GM12892 (cell line): ENCODE measurements at regions not wholly inside any gene's neighbourhood (a gene's known extent, or its start where the extent isn't known, plus 50 kb on each side); places are given as distances from the start of the nearest gene placed in this dataset.

Experiments used
- DNase-seq: peaks from one replicate; pipeline ENCODE4 v3.0.0; 2011; ENCODE audit not compliant: insufficient read length
- FAIRE-seq: peaks from 2 replicates; lab custom pipeline; 2011; peaks lifted over from hg19 to GRCh38; lab: Jason Lieb, UNC
- POLR2A ChIP-seq: IDR thresholded peaks from 2 replicates; pipeline ENCODE4 v1.6.1; 2011; ENCODE audit warnings: low read depth, low read length, control low read depth
- POLR2AphosphoS5 ChIP-seq: IDR thresholded peaks from 2 replicates; pipeline ENCODE4 v1.6.1; 2011; ENCODE audit warnings: low read depth, low read length, control low read depth
- TAF1 ChIP-seq: IDR thresholded peaks from 2 replicates; pipeline ENCODE4 v1.6.1; 2011; ENCODE audit warnings: low read depth, mild to moderate bottlenecking, control low read depth, low read length, borderline replicate concordance

- DNase-seq = no peak
- no peak for FAIRE-seq
- TF ChIP-seq POLR2A = no peak
- TF ChIP-seq TAF1 = no peak
- TF ChIP-seq POLR2AphosphoS5 = no peak
Observed at GRCh38 chr2:204289066-204289465, 256.2 kb upstream of the PARD3B start.

- no peak for TF ChIP-seq POLR2AphosphoS5
- TF ChIP-seq POLR2A = no peak
- TF ChIP-seq TAF1 = no peak
- DNase-seq (no peak), FAIRE-seq (no peak)
Observed at GRCh38 chr2:204292439-204292838, 252.8 kb upstream of the PARD3B start.

GRCh38 chr2:204293884-204294747 is 251.2 kb upstream of the PARD3B start:
- FAIRE-seq (no peak), DNase-seq (no peak)
- TF ChIP-seq TAF1 (no peak), POLR2AphosphoS5 (no peak), POLR2A (no peak)

DNA sequence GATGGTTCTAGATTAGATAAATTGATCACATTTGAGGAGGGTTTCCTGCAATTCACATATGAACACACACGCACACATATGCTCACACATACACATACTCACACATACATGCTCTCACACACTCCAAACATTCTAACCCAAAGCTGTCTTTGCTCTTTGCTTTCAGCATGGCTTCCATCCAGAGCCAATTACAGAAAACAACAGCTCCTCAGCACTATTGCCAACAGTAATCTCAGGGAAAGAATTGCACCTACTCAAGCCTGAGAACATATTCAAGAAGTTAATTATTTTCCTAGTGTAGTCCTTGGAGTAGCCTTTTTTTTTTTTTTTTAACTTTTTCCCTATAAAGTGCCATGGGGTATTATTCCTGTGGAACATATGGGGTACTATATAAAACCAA is 246.9 kb upstream of the PARD3B start:
- FAIRE-seq = no peak
- no peak for TF ChIP-seq TAF1
- no peak for TF ChIP-seq POLR2AphosphoS5
- TF ChIP-seq POLR2A = no peak
- no peak for DNase-seq

GRCh38 chr2:204299766-204300165 is 245.5 kb upstream of the PARD3B start:
- DNase-seq (no peak), FAIRE-seq (no peak)
- no peak for TF ChIP-seq TAF1
- TF ChIP-seq POLR2A = no peak
- TF ChIP-seq POLR2AphosphoS5 = no peak

DNA sequence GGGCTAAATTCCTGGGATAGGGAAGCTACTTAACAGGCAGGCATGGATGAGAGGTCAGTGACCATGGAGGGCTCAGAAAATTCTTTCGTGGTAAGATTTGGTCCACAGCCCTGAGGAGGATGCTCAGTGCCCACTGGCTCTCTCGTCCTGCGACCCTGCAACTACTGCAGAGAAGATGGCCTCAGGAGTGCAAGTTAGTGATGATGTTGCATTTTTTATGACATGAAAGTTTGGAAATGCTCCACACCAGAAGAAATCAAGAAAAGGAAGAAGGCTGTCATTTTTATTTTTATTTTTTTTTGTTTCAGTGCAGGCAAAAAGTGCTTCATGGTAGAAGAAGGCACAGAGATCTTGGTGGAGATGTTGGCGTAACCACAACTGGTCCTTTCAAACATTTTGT is 238.6 kb upstream of the PARD3B start:
- FAIRE-seq = no peak
- no peak for DNase-seq
- TF ChIP-seq TAF1 = no peak
- no peak for TF ChIP-seq POLR2A
- no peak for TF ChIP-seq POLR2AphosphoS5

DNA sequence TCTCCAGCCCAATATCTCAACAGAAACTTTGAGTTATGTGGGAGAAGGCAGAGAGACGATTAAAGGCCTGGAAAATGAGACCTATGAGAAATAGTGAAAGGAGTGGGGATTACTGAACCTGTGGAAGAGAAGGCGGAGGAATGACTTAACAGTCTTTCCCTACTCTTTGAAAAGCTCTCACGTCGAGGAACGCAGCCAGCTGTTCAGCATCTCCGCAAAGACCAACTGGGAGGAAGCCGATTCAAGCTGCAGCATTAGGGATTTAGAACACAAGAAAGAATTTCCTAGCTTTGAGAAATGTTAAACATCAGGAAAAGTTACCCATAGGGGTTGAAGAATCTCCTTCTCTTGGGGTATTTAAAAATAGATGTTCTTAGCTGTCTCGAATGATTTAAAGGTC is 233.2 kb upstream of the PARD3B start:
- FAIRE-seq (no peak), DNase-seq (no peak)
- TF ChIP-seq POLR2A (no peak), POLR2AphosphoS5 (no peak), TAF1 (no peak)

DNA sequence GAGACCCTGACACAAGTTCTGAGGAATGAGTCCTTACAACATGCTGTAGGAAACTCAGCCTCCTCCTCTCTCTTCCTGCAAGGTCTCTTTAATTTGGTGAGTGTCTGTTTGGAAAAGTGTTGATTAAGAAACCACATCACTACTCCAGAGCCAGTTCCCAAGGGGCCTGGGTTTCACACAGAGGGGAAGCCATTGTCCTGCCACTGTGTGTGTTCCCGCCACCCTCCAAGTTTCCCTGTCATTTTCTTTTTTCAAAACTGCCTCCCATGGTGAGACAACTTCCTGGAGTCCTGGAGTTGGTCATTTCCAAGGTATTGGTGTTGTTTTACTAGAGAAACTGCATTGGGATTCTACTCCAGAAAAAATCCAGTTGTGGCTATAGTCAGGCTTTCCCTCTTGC is 232.0 kb upstream of the PARD3B start:
- FAIRE-seq (no peak), DNase-seq (no peak)
- no peak for TF ChIP-seq POLR2AphosphoS5
- TF ChIP-seq TAF1 = no peak
- TF ChIP-seq POLR2A = no peak

DNA sequence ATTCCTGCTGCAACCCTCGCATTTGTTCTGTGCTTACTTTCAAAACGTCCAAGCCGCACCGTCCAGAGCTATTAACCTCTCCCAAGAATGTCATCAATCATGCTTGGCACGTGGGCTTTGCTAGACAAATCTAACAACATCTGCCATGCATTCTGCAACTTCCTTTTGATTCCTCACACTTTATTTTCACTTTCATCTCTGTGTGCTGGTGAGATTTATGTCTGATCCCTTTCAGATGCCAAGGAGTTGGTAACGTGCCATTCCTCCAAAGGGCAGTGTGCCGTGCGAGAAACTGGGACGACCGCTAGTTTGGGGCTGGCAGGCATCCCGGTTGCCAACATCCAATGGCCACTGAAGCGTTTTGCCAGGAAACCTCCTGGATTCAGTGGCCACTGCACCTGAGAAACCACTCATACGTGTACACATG is 230.0 kb upstream of the PARD3B start:
- no peak for TF ChIP-seq POLR2AphosphoS5
- DNase-seq (no peak), FAIRE-seq (no peak)

DNA sequence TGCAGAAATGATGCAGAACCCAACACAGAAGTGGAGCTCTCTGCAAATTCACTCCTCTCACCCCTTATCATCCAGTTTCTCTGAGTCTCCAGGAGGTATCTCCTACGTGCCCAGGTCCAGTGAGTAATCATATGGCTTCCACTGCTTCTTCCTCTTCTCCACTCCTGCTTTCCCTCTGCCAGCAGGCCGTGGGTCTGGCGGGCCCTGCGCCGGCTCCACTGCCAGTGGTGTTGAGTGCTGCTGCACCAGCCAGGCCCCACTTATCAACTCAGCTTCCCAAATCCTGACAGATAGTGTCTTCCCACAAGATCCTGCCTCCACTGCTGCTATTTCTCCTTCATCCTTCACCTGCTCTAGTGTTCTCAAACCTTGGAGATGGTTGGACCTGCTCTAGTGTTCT is 227.6 kb upstream of the PARD3B start:
- FAIRE-seq (no peak), DNase-seq (no peak)
- TF ChIP-seq POLR2A (no peak), POLR2AphosphoS5 (no peak), TAF1 (no peak)

DNA sequence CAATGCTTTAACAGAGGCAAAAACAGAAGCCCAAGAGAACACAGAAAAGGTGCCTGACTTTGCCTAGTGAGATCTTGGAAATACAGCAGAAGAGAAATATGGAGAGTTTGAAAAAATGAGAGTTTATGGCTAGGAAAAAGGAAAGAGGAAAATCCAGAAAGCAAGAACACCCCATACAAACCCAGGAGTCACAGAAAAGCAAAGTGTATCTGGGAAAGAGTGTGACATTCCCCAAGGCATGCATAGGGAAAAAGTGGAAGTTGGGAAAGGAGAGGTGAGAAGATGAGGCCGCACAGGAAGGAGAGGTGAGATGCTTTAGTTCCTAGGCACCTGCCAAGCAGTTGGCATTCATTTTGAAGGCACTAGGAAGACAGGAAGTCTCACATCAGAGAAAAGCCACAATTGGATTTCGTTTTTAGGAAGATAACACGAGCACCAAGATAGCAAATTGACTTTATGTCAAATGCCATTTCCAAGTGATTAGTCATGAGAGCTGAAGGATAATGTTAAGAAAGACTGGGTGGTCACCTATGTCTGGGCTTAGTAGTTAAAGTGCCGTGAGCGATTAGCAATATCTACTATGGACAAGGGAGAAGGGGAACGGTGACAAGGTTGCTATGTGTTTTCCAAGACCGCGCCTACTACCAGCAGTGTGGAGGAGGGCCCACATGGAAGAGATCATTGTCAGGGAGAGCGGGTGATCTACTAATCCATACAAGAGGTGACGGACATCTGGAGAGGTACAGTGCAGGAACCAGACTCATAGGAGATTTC is 224.1 kb upstream of the PARD3B start:
- no peak for TF ChIP-seq TAF1
- no peak for TF ChIP-seq POLR2A
- no peak for TF ChIP-seq POLR2AphosphoS5
- no peak for DNase-seq
- FAIRE-seq = no peak
